ENCODE measurements at regions not wholly inside any gene's neighbourhood (a gene's known extent, or its start where the extent isn't known, plus 50 kb on each side); places are given as distances from the start of the nearest gene placed in this dataset.

DNA sequence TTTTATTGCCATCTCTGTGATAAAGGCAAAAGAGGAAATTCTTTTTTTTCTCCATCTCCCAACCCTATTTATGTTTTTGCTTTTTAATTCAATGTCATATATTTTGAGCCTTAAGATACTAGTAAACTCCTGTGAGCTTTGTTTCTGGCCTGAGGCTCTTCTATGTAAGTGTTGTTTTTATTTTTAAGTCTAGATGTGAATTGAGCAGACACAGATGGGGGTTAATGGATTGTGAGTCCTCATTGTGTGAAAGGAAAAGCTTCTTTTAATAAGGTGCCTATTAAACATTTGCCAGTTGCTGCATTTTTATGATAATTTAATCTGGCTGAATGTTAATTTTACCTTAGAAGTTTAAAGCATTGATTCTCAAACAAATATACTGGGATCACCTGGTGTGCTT lies 2337.9 kb upstream of the RAG2 start:
- TF ChIP-seq CTCF (IDR thresholded peaks at IDR 0.05) = no peak
- TF ChIP-seq POLR2A (IDR thresholded peaks at IDR 0.05) = no peak
